HG02759 (cell line): ENCODE measurements at regions not wholly inside any gene's neighbourhood (a gene's known extent, or its start where the extent isn't known, plus 50 kb on each side); places are given as distances from the start of the nearest gene placed in this dataset.

ENCODE experiments used
- ATAC-seq: cut with Tn5 transposase; IDR thresholded peaks from one replicate; pipeline ENCODE4 v1.9.1; 2021; ENCODE audit warnings: mild to moderate bottlenecking, moderate library complexity; ENCODE audit not compliant: unreplicated experiment

DNA sequence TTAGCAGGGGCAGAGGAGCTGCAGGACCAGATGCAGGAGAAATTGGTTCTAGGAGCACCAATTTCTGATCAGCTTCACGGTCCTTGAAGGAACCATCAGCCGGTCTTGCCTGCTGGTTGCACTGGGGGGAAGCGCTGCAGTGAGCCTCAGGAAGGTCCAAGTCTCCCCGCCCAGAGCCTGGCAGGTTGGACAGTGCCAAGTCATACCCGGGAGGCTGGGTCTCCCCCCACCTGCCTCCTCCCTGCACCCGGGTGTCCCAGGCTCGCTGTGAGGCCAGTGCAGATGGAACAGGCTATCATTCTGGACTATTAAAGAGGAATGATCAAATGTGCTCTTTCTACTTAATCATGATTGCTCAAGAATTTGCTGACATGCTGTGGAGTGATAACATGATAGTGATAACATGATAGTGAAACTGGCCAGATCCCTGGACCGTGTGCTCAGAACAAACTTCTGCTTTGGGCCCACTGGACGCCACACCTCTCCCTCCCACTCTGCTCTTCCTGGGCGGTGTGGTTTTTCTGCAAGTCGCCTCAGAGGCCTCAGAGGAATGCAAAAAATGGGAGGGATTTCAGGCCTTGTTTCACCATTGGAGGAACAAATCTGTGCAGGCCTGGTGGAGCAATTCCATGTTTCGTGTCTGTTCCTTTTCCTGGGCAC, 236.0 kb downstream of the IRF8 start:
- no peak for ATAC-seq

DNA sequence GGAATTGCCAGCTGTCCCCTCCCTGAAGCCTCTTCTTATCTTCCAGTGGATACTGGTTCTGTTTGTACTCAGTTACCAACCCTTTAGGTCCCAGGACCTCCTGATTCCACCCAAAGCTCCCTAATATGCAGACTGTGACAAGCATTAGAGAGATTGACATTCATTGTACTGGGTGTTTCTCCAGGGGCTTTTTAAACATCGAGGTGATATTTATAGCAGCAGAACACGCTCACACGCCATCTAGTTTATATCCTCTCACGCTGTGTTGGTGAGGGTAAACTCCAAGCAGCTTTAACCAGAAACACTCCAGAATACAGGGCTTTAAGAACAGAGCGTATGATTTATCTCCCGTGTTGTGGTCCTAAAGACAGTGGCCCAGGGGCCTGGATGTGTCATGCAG, 238.4 kb downstream of the IRF8 start:
- no peak for ATAC-seq

DNA sequence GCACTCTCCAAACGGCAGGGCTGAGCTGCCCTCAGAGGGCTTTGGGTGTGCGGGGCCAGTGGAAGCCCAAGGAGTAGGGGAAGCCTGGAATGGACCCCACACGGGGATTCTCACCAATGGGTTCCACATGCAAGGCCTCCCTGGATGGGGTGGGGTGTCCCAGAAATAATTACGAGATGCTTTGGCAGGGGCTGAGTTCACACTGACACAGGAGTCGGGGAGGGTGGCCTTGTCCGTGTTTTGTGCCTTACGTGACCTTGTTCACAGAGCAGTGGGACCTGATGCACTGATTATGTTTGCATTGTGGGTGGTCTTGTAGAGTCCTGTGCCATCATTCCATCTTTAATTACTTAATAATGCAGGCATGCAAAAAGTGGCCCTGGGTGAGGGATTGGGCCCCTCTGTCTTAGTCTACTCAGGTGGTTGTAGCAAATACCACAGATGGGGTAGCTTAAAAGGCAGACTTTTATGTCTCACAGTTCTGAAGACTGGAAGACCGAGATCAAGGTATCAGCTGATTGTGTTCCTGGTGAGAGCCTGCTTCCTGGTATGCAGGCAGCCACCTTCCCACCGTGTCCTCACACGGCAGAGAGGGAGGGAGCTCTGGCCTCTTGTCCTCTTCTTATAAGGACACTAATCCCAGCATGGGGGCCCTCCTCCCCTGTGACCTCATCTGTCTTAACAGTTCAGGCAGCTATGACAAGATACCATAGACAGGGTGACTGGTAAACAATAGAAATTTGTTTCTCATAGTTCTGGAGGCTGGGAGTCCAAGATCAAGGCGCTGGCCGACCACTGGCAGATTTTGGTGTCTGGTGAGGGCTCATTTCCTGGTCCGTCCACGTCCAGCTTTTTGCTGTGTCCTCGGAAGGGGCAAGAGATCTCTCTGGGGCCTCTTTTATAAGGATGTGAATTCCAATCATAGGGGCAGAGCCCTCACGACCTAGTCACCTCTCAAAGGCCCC, 239.4 kb downstream of the IRF8 start:
- no peak for ATAC-seq

DNA sequence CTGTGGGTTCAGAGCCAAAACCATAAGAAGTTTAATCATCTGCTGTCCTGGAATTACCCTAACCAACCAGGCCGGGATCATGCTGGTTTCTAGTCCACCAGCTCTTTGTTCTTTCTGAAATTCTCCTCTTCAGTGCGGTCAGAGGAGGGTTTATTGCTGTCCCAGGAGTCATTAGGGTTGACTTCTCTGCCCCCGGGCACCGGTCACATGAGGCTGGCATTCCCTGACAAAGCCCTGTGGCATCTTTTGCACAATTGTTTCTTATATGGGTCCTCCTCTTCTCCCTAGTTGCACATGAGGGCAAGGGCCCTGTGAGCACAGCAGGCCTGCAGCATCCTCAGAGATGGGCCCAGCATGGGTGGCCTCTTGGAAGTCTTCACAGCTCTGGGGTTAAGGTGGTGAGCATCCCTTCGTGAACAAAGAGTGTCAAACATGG, 243.9 kb downstream of the IRF8 start:
- no peak for ATAC-seq

DNA sequence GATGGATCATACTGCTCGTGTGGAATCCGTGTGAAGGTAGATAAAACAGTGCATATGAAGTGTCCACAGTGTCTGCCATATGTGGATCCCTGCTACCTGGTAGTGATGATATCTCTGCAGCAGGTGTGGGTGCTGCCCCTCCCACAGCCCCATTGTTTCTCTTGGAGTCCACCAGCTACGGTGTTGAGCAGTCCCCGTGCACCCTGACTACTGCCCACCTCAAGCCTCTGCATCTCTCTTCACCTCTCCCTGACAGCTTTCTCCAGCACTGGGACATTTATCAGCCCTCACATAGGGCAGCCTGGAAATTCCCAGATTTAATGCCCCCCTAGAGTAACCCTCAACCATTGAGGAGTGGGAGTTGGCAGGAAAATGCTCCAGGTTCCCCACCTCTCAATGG, 244.7 kb downstream of the IRF8 start:
- ATAC-seq, result no peak

DNA sequence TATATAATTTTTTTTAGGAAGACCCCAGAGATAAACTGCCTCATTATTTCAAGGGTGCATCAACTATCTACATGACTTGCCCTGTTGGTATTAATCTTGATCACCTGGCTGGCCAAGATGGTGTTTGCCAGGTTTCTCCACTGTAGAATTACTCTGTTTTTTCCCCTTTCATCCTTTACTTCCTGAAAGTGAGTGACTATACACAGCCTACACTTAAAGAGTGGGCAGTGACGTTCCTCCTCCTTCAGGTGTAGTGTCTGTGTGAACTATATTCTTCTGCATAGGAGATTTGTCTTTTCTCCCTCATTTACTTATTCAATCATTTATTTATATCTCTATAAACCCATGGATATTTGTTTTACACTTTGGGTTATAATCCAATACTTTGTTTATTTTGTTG, 246.7 kb downstream of the IRF8 start:
- ATAC-seq, result no peak

DNA sequence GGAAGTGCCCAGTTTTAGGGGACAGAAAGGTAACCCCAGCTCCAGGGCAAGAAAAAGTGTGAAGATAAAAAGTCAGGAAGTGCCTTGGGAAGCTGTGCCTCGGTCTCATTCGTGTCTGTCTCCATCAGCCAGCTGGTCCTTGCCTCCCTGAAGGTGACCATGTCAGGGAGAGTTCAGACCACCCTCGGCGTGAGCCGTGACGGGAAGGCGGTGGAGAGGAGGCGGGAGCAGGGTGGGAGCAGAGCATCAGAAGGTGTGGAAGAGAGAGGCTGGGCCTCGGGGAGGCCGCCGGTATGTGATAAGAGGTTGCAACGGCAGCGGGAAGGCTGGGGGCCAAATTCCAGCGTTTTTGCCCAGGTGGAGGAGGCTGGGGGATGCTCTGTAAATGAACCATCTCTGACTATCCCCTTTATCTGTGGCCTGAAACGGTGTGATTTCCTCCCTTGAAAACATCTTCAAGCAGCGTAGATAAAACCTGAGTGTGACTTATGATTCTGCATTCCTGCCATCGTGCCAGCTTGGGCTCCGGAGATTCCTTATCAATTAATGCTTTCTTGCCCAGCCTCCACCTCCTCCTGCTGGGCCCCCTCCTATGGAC, 251.8 kb downstream of the IRF8 start:
- no peak for ATAC-seq

DNA sequence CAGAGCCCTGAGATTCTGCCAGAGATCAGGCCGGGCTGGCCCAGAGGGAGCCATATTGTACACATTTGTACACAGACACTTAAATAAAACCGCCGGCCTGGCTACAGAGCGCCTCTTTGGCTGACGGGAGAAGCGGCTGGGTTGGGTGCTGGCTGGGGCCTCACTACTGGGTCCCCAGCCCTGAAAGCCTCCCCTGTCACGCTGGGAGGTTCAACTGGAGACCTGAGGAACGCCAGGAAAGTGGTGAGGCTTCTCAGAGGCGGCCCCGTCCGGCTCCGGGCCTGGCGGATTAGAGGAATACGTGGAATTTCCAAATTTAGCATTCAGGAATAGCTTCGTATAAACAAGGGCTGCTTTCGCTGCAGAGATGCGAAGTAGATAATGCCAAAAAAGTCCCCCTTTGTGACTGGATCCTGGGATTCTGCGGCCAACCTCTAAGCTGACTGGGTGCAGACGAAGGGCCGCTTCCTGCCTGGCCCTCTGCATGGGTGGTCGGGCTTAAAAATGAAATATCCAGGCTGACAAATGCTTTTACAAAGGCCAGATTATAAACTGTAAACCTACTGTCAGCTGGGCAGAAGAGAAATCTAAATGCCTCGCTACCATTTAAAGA, 252.4 kb downstream of the IRF8 start:
- ATAC-seq, result no peak

DNA sequence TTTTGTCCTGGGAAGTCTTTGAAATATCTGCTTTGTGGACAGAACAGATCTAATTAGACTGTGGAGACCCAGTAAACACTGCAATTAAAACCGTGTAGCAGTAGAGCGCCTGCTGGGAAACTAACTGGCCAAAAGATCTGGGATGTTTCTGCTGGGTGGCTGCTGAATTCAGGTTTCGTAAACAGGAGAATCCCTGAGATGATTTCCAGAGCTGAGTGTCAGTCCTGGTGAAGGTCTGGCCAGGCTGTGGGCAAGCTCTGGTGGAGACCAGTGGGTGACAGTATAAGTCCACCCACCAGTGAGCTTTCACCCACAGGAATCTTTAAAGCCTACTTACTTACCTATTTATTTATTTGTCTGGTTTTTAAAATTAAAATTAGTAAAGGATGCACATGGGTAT, 257.2 kb downstream of the IRF8 start:
- no peak for ATAC-seq

DNA sequence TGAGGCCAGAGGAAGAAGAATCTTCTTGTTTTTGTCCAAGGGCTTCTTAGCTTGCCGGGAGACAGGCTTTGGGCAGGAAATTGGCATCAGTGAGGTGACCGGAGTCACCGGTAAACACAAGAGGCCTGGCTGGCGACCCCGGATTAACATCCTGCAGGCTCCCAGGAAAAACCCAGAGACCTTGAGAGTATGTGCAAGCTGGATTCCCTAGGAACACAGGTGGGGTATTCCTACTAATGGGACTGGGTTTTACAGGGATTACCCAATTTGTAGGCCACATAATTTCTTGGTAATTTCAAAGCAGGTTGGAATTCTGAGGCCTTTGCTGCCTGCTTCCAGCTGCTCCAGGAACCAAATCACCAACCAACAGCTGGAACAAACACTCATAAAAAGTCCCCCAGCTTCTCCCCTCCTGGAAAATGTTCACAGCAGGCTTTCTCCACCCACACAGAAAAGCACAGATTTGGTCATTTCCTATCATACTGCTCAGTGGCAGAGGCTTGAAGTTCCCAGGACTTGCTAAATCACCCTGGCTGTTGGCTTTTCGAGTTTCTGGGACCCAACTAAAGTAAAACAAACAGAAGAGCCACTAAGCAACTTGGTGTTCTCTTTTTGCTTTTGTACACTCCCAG, 258.8 kb downstream of the IRF8 start:
- ATAC-seq, result no peak

DNA sequence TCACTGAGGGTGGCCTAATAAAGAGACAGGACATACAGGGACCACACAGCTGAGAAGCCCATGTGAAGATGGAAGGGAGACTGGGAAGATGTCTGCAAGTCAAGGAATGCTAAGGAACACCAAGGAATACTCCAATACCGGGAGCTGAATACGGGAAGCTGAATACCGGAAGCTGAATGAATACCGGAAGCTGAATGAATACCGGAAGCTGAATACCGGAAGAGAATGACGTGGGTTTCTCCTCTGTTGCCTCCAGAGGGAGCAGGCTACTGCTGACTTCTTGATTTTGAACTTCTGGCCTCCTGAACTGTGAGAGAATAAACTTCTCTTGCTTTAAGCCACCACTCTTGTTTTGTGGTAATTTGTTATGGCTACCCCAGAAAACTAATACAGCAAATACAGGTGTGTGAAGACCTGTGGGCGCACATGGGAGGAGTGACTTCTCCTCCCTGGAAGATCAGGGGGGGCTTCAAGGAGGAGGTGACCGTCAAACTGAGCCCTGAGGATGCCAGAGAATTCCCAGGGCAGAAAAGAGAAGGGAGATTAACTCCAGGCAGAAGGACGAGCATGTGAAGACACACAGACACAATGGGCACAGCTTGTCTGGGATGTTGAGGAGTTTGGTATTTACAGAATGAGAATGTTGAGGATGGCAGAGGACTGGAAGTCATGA, 259.9 kb downstream of the IRF8 start:
- no peak for ATAC-seq

DNA sequence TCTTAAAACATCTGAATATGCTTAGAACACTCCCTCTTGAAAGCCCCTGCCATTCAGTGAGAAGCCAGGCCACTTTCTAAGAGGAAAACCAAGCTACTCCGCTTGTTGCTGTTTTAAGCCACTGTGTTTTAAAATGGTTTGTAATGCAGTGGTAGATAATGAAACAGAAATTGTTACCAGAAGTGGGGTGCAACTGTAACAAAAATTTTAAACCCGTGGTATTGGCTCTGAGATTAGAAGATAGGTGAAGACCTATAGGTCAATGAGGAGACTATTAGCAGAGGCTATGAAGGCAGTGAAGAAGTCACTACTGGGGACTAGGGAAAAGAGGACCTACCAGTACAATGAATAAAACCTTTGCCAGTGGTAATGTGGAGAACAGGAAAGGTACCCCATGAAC, 266.5 kb downstream of the IRF8 start:
- no peak for ATAC-seq

DNA sequence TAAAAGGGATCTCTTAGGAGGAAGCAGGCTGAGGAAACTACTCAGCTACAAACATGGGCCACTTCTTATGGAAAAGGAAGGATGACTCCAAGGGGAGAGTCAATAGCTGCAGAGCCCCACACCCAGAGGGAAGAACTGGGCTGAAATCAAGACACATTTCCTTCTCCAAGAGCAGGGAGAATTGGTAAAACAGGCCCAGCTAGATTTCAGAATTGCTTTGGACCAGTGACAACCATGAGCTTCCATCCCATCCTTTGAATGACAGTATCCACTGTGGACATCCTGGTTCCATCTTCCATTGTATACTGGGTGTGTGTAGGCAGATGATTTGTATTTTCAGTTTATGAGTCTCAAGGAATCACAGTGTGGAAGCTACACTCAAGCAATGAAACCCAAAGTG, 267.5 kb downstream of the IRF8 start:
- ATAC-seq, result no peak

DNA sequence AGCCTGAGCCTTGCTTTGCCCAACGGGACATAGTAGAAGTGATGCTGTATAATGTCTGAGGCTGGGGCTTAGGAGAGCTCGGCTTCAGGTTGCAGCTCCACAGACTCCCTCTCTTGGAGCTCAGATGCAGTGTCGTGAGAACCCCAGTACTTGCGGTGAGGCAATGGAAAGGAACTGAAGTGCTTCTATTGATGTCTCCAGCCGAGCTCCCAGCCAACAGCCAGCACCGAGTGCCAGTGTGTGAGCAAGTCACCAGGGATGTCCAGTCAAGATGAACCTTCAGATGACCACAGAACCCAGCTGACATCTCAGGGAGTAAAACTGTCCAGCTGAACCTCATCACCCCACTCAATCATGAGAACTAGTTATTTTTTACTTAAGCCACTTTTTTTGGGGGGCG, 268.1 kb downstream of the IRF8 start:
- ATAC-seq, result no peak

DNA sequence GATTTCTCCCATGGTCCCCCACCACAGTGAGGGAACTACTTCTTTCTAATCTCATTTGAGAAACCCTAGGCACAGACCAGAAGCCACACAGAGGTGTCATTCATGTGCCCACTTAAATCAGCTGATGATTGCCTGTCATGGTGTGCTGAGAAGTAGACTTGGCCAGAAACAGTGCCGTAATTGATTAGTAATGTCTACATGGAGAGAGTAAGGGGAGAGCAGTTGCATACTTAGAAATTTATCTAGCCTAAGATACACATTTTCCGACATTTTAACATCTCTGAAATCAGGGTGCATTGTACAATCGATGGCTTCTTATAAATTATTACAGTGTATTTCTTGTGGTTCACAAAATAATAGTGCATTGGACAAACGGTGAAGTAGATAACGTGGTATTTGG, 271.8 kb downstream of the IRF8 start:
- ATAC-seq, result no peak

DNA sequence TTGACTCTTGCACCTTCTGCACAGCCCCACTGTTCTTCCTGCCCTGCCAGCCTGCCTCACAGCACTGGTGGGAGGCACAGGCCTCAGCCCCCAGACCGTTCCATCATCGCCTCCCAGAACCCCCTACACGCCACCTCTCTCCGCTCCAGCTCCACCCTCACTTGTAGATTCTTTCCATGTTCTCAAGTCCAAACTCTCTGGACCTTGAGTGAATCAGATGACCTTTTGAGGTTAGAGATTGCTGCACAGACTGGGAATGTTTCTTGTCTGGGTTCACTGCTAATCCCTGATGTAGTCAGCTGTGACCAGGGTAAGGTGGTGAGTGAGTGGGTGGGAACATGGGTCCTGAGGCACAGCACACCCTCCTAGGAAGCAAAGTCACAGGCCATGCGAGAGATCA, 272.4 kb downstream of the IRF8 start:
- ATAC-seq, result no peak

DNA sequence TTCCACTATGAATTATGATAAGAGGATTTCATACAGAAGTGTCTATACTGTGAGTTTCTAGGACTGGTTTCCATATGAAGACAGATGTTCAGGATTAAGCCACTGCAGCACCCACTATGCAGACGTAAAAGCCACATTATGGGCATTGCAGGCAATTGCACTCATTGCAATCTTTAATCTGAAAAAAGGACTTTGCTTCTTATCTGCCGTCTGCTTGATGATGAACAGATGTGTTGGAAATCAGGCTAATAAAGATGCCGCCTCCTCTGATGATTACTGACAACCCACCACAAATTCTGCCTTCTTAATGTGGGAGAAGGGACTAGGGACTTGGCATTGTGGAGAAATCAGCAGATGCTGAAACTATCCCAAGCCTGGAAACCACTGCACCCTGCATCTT, 276.9 kb downstream of the IRF8 start:
- ATAC-seq, result no peak

DNA sequence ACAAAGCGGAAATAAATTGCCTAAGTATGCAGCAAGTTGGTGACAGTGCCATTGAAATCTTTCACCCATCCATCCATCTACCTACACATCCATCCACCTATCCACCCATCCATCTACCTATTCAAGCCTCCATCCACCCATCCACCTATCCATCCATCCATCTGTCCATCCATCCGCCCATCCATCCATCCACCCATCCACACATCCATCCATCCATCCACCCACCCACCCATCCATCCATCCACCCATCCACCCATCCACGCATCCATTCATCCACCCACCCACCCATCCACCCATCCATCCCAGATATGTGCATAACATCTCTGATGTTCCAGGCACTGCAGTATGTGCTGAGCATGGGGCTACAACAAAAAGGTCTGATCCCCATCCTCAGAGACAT, 277.5 kb downstream of the IRF8 start:
- no peak for ATAC-seq

DNA sequence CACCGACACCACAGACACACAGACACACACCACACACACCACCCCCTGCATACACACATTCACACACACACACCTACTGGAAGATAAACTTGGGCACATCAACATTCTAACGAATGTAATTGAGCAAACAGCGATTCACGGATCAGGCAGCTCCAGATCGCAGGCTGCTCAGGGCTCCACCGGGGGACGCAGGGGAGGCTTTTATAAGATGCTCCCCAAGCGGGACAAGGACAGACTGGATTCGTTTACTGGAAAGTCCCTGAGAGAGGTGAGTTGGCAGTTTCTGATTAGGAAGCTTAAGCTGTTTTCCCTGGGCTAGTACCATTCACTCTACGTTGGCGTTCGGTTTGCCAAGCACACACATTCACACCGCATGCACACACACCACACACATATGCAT, 281.3 kb downstream of the IRF8 start:
- ATAC-seq, result no peak

DNA sequence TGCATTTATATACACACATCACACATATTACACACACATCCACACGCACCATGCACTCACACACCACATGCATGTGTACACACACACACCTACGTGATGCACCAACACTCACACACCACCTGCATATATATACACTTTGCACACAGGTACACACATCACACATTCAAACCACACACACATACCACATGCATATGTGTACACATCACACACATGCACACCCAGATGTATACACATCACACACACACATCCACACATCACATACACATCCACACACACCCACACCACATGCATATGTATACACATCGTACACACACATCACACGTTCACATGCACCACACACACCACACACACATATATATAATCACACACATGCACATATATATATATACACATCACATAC, 281.8 kb downstream of the IRF8 start:
- no peak for ATAC-seq

DNA sequence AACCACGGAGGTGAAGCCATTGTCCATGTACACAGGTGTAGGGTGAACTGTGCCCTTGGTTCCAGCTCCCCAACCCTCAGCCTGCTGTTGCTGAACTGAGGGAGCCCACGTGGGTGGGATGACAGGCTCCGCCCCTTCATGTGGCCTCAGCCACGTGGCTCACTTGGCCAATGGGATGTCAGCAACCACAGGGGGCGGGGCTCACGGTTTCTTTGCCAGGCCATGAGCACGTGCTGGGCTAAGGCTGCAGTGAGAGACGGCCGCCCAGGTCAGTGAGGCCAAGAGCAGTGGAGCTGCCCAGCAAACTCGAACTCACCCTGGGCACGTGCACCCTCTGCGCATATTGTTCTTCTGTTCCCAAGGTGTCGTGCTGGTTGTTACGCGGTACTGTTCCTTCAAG, 282.6 kb downstream of the IRF8 start:
- no peak for ATAC-seq
